ENCODE measurements at regions not wholly inside any gene's neighbourhood (a gene's known extent, or its start where the extent isn't known, plus 50 kb on each side); places are given as distances from the start of the nearest gene placed in this dataset.

GRCh38 chr17:55617441-55617840 is 105.2 kb downstream of the TMEM100 start (continued):
- TF ChIP-seq KDM4A (IDR thresholded peaks at IDR 0.05; ENCODE audit: low read depth, low read length, severe bottlenecking) (no peak), SRF (IDR thresholded peaks at IDR 0.05; ENCODE audit: low read depth, low read length) (no peak), SIN3A (conservative IDR thresholded peaks at IDR 0.05 in 1 of 2, IDR thresholded peaks at IDR 0.05 in 1 of 2; ENCODE audit: low read depth in 1 of 2, low read length in 2 of 2) (no peak)

Measured in H1 (cell line).